IPS DF 6.9 (cell line): ENCODE measurements at regions not wholly inside any gene's neighbourhood (a gene's known extent, or its start where the extent isn't known, plus 50 kb on each side); places are given as distances from the start of the nearest gene placed in this dataset.

Source experiments
- DNase-seq: peaks from one replicate; pipeline ENCODE4 v3.0.0-alpha.2; 2013; ENCODE audit warnings: low read depth, low spot score
- H3K27ac ChIP-seq: one replicate; pipeline ENCODE4 v1.5.1; 2013; ENCODE audit warnings: low read length, control low read depth
- H3K27me3 ChIP-seq: 2 replicates; pipeline ENCODE4 v1.6.1; 2013; ENCODE audit warnings: mild to moderate bottlenecking, low read length; ENCODE audit not compliant: control insufficient read depth, insufficient read depth
- H3K36me3 ChIP-seq: 2 replicates; pipeline ENCODE4 v1.6.1; 2013; ENCODE audit warnings: low read length; ENCODE audit not compliant: control insufficient read depth, insufficient read depth
- H3K4me1 ChIP-seq: 2 replicates; pipeline ENCODE4 v1.6.1; 2013; ENCODE audit warnings: low read length; ENCODE audit not compliant: control insufficient read depth, insufficient read depth
- H3K4me3 ChIP-seq: 2 replicates; pipeline ENCODE4 v1.5.1; 2013; ENCODE audit warnings: mild to moderate bottlenecking, low read length
- H3K9me3 ChIP-seq: 2 replicates; pipeline ENCODE4 v1.6.1; 2013; ENCODE audit warnings: low read length, inconsistent platforms; ENCODE audit not compliant: control insufficient read depth, insufficient read depth
- WGBS: extraction: QIAGEN DNeasy Blood & Tissue Kit; methylation state at CpG from one replicate; pipeline ENCODE4 v1.1.7; 2013; ENCODE audit warnings: mixed read lengths, missing lambda C conversion rate; ENCODE audit not compliant: insufficient read length, insufficient coverage; 5-methylcytosine and 5-hydroxymethylcytosine counted together

GRCh38 chr22:49124608-49125007, 703.1 kb downstream of the BRD1 start:
- Histone ChIP-seq H3K9me3 (peaks cover 22% of the 10 kb centered on the region), H3K27ac (no peak overlapping the region), H3K27me3 (no peaks in the 10 kb centered on the region), H3K4me3 (no peak overlapping the region), H3K4me1 (no peaks in the 10 kb centered on the region), H3K36me3 (no peaks in the 10 kb centered on the region)
- no CpG with 5 or more reads among the region's 5 CpGs for WGBS
- DNase-seq: no peak

- H3K36me3 ChIP-seq: no peaks in the 10 kb centered on the region
- no CpG with 5 or more reads among the region's 11 CpGs for WGBS
- H3K4me1 ChIP-seq: no peaks in the 10 kb centered on the region
- no peak overlapping the region for H3K4me3 ChIP-seq
- no peaks in the 10 kb centered on the region for H3K27me3 ChIP-seq
- peaks cover 25% of the 10 kb centered on the region for H3K9me3 ChIP-seq
- H3K27ac ChIP-seq: no peak overlapping the region
- DNase-seq: no peak
Observed at GRCh38 chr22:49123621-49124192, 704.0 kb downstream of the BRD1 start.

GRCh38 chr22:49119551-49119952, 708.1 kb downstream of the BRD1 start:
- Histone ChIP-seq H3K9me3 (peaks cover 29% of the 10 kb centered on the region), H3K27ac (no peak overlapping the region), H3K4me3 (no peak overlapping the region), H3K4me1 (no peaks in the 10 kb centered on the region), H3K27me3 (no peaks in the 10 kb centered on the region), H3K36me3 (no peaks in the 10 kb centered on the region)
- no peak for DNase-seq
- WGBS: no CpG with 5 or more reads among the region's 13 CpGs

DNA sequence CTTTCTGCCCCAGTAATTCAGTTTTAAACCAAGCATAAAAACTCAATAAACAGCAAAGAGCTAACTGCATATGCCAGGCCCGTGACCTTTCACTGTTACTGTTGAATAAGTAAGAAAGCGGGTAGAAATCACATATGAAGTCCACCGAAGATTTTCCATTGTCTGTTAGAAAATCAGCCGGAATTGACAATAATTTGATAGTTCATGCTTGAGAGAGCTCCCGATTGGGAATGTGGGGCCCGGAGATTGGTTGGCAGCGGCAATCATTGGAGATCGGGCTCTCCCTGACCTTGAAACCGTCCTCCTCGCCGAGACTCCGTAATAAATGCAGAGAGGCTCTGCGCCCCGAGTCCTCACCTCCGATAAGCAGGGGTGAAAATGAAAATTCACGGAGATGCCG, 709.6 kb downstream of the BRD1 start:
- Histone ChIP-seq H3K4me1 (no peaks in the 10 kb centered on the region), H3K9me3 (peaks cover 32% of the 10 kb centered on the region), H3K4me3 (no peak overlapping the region), H3K27me3 (no peaks in the 10 kb centered on the region), H3K27ac (no peak overlapping the region), H3K36me3 (no peaks in the 10 kb centered on the region)
- no peak for DNase-seq
- no CpG with 5 or more reads among the region's 17 CpGs for WGBS

- no CpG with 5 or more reads among the region's 7 CpGs for WGBS
- Histone ChIP-seq H3K4me3 (no peak overlapping the region), H3K4me1 (no peaks in the 10 kb centered on the region), H3K9me3 (peaks cover 37% of the 10 kb centered on the region), H3K27me3 (no peaks in the 10 kb centered on the region), H3K27ac (no peak overlapping the region), H3K36me3 (no peaks in the 10 kb centered on the region)
- DNase-seq: no peak
Observed at GRCh38 chr22:49117486-49117885, 710.2 kb downstream of the BRD1 start.

DNA sequence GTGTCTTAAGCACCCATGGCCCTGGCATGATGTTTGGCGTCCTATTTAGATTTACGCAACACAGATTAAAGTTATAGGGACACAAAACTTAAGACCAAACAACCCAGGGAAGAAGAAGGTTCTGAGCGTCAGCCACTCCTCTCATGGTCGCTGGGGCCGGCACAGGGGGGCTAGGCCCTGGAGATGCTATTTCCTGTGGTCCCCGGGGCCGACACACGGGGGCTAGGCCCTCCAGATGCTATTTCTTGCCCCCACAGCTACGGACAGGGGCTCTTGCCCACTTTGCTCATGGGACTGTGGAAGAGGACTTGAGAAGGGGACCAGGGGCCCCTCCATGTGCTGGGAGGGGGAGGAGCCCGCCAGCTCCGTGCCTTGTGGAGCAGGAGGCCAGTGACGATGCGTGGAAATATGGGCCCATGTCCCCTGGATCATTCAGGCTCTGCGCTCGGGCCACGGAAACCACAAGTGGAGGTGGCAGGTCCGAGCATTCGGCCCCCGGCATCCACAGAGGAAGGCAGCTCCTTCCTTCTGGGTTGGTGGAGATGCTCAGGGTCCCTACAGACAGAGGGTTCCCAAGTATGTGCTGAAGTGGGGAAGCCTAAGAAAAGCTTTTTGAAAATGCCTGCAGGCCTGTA, 711.1 kb downstream of the BRD1 start:
- Histone ChIP-seq H3K27me3 (no peaks in the 10 kb centered on the region), H3K27ac (no peak overlapping the region), H3K4me1 (no peaks in the 10 kb centered on the region), H3K36me3 (no peaks in the 10 kb centered on the region), H3K9me3 (peaks cover 42% of the 10 kb centered on the region), H3K4me3 (no peak overlapping the region; the same call in 1 of the 2 replicates)
- no peak for DNase-seq
- no CpG with 5 or more reads among the region's 19 CpGs for WGBS

GRCh38 chr22:49116021-49116420, 711.7 kb downstream of the BRD1 start:
- WGBS: no CpG with 5 or more reads among the region's 19 CpGs
- Histone ChIP-seq H3K36me3 (no peaks in the 10 kb centered on the region), H3K27me3 (no peaks in the 10 kb centered on the region), H3K27ac (no peak overlapping the region), H3K4me3 (no peak overlapping the region; the same call in 1 of the 2 replicates), H3K4me1 (no peaks in the 10 kb centered on the region), H3K9me3 (peaks cover 41% of the 10 kb centered on the region)
- no peak for DNase-seq

DNA sequence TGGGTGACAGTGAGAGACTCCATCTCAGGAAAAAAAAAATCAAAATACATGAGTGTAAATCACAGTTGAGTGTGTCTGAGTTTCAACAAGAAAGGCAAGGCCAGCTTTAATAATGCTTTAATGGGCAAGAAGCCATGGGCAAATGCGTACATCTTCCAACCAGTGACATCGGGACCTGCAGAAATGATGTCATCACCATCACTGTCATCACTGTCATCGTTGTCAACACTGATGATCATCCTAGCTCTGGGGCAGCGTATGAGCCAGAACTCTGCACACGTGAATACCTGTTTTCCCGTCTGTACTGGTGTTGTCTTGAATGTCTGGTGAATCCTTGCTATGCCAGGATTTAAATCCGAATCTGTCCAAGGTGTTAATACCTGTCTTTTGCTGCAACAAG, 712.5 kb downstream of the BRD1 start:
- peaks cover 44% of the 10 kb centered on the region for H3K9me3 ChIP-seq
- no peaks in the 10 kb centered on the region for H3K36me3 ChIP-seq
- DNase-seq: no peak
- WGBS: no CpG with 5 or more reads among the region's 7 CpGs
- no peaks in the 10 kb centered on the region for H3K4me1 ChIP-seq
- no peaks in the 10 kb centered on the region for H3K27me3 ChIP-seq
- no peak overlapping the region for H3K4me3 ChIP-seq
- no peak overlapping the region for H3K27ac ChIP-seq

GRCh38 chr22:49113758-49114157, 713.9 kb downstream of the BRD1 start:
- Histone ChIP-seq H3K36me3 (no peaks in the 10 kb centered on the region), H3K9me3 (peaks cover 41% of the 10 kb centered on the region), H3K27me3 (no peaks in the 10 kb centered on the region), H3K4me3 (no peak overlapping the region), H3K4me1 (no peaks in the 10 kb centered on the region), H3K27ac (no peak overlapping the region)
- DNase-seq: no peak
- no CpG with 5 or more reads among the region's 12 CpGs for WGBS

DNA sequence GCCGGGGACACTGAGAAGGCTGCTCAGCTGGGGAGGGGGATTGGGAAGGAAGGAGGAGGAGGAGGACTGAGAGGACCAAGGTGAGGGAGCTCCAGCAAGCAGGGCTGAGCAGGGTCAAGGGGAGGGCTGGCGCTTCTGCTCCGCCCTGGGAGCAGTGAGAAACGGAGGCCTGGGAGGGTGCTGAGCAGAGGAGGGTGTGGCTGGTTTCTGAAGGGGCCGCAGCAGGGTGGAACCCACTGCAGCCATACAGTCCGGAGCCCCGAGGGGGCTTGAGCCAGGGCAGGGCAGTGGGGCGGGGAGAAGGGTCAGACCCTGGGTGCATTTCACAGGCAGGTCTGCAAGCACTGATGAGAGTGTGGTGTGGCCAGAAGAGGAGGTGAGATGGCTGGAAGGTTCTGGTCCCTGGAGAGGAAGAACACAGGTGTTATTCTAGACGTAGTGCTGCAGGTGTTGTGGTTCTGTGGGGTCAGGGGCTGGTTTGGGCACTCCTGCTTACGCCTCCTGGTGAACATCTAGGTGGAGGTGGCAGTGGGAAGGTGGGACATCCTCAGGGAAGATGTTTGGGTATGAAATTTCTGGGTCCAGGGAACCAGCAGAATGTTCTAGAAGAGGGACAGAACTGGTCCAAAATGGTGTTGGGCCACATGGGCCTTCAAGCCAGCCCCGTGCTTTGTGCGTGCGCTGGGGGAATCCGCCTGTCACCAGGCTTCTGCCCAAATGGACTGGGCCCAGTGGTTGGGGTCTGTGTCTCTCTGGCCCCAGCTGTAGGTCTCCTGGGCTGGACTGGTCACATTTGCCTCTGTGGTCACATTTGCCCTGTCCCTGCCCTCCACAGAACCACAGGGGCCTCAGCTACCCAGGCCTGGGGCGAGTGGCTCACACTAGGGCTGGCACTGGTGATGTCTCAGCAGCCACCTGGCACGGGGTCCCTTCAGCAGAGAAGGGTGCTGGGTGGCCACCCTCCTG, 714.7 kb downstream of the BRD1 start:
- no peaks in the 10 kb centered on the region for H3K27me3 ChIP-seq
- peaks cover 41% of the 10 kb centered on the region for H3K9me3 ChIP-seq
- H3K27ac ChIP-seq: no peak overlapping the region
- H3K4me3 ChIP-seq: no peak overlapping the region
- no CpG with 5 or more reads among the region's 16 CpGs for WGBS
- no peaks in the 10 kb centered on the region for H3K36me3 ChIP-seq
- no peaks in the 10 kb centered on the region for H3K4me1 ChIP-seq
- DNase-seq: no peak
